ENCODE measurements at regions not wholly inside any gene's neighbourhood (a gene's known extent, or its start where the extent isn't known, plus 50 kb on each side); places are given as distances from the start of the nearest gene placed in this dataset.
"Not testable (repeated sequence)": the region's sequence is repeated elsewhere in the genome, so short reads cannot be mapped to it uniquely, and the experiment has no call there.

- no peak for TF ChIP-seq CTCF (IDR thresholded peaks at IDR 0.05)
- Histone ChIP-seq H3K4me1 (no peaks in the 10 kb centered on the region), H3K27me3 (no peaks in the 10 kb centered on the region), H3K9me3 (peaks cover 0 to 13% of the 10 kb centered on the region in 2 donors), H3K4me3 (no peak overlapping the region), H3K27ac (no peak overlapping the region), H3K36me3 (no peaks in the 10 kb centered on the region)
- DNase-seq: no peak
- intact Hi-C loops (cut with DNase I): no loop called here
- no peak for ATAC-seq
Measured at GRCh38 chr7:156374335-156374734, 266.2 kb upstream of the RNF32 start.

GRCh38 chr7:156369929-156370328 lies 270.6 kb upstream of the RNF32 start:
- intact Hi-C loops (cut with DNase I); H3K4me1 ChIP-seq; H3K27ac ChIP-seq; DNase-seq; ATAC-seq; H3K4me3 ChIP-seq; H3K27me3 ChIP-seq; H3K36me3 ChIP-seq: not testable (repeated sequence)
- peaks cover 0 to 13% of the 10 kb centered on the region in 2 donors for H3K9me3 ChIP-seq

- Histone ChIP-seq H3K36me3 (no peaks in the 10 kb centered on the region), H3K4me1 (no peaks in the 10 kb centered on the region), H3K9me3 (peaks cover 0 to 13% of the 10 kb centered on the region in 2 donors), H3K4me3 (no peak overlapping the region), H3K27me3 (no peaks in the 10 kb centered on the region), H3K27ac (no peak overlapping the region)
- ATAC-seq (peak; percentile 72), DNase-seq (no peak)
- TF ChIP-seq CTCF (IDR thresholded peaks at IDR 0.05): no peak
- intact Hi-C loops (cut with DNase I): no loop called here
Measured at GRCh38 chr7:156368053-156368843, 272.3 kb upstream of the RNF32 start.

GRCh38 chr7:156363751-156364150 lies 276.8 kb upstream of the RNF32 start:
- TF ChIP-seq CTCF (IDR thresholded peaks at IDR 0.05): no peak
- DNase-seq (no peak), ATAC-seq (no peak)
- Histone ChIP-seq H3K4me3 (no peak overlapping the region), H3K27ac (no peak overlapping the region), H3K9me3 (no peaks in the 10 kb centered on the region), H3K4me1 (no peaks in the 10 kb centered on the region), H3K27me3 (no peaks in the 10 kb centered on the region), H3K36me3 (no peaks in the 10 kb centered on the region)
- intact Hi-C loops (cut with DNase I): no loop called here

- TF ChIP-seq CTCF (IDR thresholded peaks at IDR 0.05): no peak
- DNase-seq (no peak), ATAC-seq (no peak)
- Histone ChIP-seq H3K9me3 (no peaks in the 10 kb centered on the region), H3K4me1 (no peaks in the 10 kb centered on the region), H3K27ac (no peak overlapping the region), H3K36me3 (no peaks in the 10 kb centered on the region), H3K27me3 (no peaks in the 10 kb centered on the region), H3K4me3 (no peak overlapping the region)
- intact Hi-C loops (cut with DNase I): no loop called here
Measured at GRCh38 chr7:156360835-156361234, 279.7 kb upstream of the RNF32 start.

- ATAC-seq (no peak), DNase-seq (no peak)
- Histone ChIP-seq H3K27me3 (no peaks in the 10 kb centered on the region), H3K9me3 (no peaks in the 10 kb centered on the region), H3K4me1 (no peaks in the 10 kb centered on the region), H3K4me3 (no peak overlapping the region), H3K36me3 (no peaks in the 10 kb centered on the region), H3K27ac (no peak overlapping the region)
- intact Hi-C loops (cut with DNase I): no loop called here
- TF ChIP-seq CTCF (IDR thresholded peaks at IDR 0.05): no peak
Measured at GRCh38 chr7:156356551-156356950, 284.0 kb upstream of the RNF32 start.

Data from left lung (tissue), 4 donors.